ENCODE measurements at regions not wholly inside any gene's neighbourhood (a gene's known extent, or its start where the extent isn't known, plus 50 kb on each side); places are given as distances from the start of the nearest gene placed in this dataset.

GRCh38 chr2:156003780-156004179 lies 328.7 kb downstream of the NR4A2 start:
- H3K27me3 ChIP-seq: no peaks in the 10 kb centered on the region
- no peaks in the 10 kb centered on the region for H3K4me1 ChIP-seq
- TF ChIP-seq, protein P1, sequence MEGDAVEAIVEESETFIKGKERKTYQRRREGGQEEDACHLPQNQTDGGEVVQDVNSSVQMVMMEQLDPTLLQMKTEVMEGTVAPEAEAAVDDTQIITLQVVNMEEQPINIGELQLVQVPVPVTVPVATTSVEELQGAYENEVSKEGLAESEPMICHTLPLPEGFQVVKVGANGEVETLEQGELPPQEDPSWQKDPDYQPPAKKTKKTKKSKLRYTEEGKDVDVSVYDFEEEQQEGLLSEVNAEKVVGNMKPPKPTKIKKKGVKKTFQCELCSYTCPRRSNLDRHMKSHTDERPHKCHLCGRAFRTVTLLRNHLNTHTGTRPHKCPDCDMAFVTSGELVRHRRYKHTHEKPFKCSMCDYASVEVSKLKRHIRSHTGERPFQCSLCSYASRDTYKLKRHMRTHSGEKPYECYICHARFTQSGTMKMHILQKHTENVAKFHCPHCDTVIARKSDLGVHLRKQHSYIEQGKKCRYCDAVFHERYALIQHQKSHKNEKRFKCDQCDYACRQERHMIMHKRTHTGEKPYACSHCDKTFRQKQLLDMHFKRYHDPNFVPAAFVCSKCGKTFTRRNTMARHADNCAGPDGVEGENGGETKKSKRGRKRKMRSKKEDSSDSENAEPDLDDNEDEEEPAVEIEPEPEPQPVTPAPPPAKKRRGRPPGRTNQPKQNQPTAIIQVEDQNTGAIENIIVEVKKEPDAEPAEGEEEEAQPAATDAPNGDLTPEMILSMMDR (IDR thresholded peaks at IDR 0.05): no peak
- H3K9me3 ChIP-seq: no peaks in the 10 kb centered on the region
- no peak overlapping the region for H3K4me3 ChIP-seq
- DNase-seq: no peak
- intact Hi-C loops (cut with DNase I): no loop called here
- no peak overlapping the region for H3K9ac ChIP-seq (ENCODE audit: low read depth in 2 of 2, low read length in 2 of 2)
- no peak overlapping the region for H3K27ac ChIP-seq
- H3K36me3 ChIP-seq: no peaks in the 10 kb centered on the region

DNA sequence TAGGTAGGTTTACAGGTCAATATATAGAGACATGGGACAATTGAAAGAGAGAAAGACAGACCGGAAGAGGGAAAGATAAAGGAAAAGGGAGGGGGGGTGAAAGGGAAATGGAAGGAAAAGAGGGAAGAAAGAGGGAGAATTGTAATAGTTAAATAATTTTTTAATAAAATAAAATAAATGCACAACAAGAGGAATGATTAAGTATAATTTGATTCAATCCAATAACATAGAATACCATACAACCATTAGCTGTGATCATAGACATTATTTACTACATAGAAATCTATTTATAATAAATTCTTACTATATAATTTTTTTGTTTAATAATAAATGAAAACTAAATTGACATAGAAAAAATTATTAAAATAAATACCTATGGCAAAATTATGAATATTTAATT lies 330.7 kb downstream of the NR4A2 start:
- Histone ChIP-seq H3K9me3 (no peaks in the 10 kb centered on the region), H3K27me3 (no peaks in the 10 kb centered on the region), H3K9ac (ENCODE audit: low read depth in 2 of 2, low read length in 2 of 2) (no peak overlapping the region), H3K4me1 (no peaks in the 10 kb centered on the region), H3K36me3 (no peaks in the 10 kb centered on the region), H3K27ac (no peak overlapping the region), H3K4me3 (no peak overlapping the region)
- TF ChIP-seq, protein P1 (IDR thresholded peaks at IDR 0.05): no peak
- intact Hi-C loops (cut with DNase I): no loop called here
- DNase-seq: no peak

GRCh38 chr2:155997538-155997937 lies 335.0 kb downstream of the NR4A2 start:
- no peak overlapping the region for H3K27ac ChIP-seq
- DNase-seq: no peak
- H3K9me3 ChIP-seq: no peaks in the 10 kb centered on the region
- intact Hi-C loops (cut with DNase I): no loop called here
- no peak overlapping the region for H3K4me3 ChIP-seq
- TF ChIP-seq, protein P1 (IDR thresholded peaks at IDR 0.05): no peak
- no peaks in the 10 kb centered on the region for H3K27me3 ChIP-seq
- H3K9ac ChIP-seq (ENCODE audit: low read depth in 2 of 2, low read length in 2 of 2): no peak overlapping the region
- H3K4me1 ChIP-seq: no peaks in the 10 kb centered on the region
- no peaks in the 10 kb centered on the region for H3K36me3 ChIP-seq

GRCh38 chr2:155994315-155994714 lies 338.2 kb downstream of the NR4A2 start:
- H3K4me3 ChIP-seq: no peak overlapping the region
- no peak for DNase-seq
- H3K27me3 ChIP-seq: no peaks in the 10 kb centered on the region
- no peaks in the 10 kb centered on the region for H3K4me1 ChIP-seq
- intact Hi-C loops (cut with DNase I): no loop called here
- no peaks in the 10 kb centered on the region for H3K9me3 ChIP-seq
- TF ChIP-seq, protein P1 (IDR thresholded peaks at IDR 0.05): no peak
- H3K27ac ChIP-seq: no peak overlapping the region
- H3K9ac ChIP-seq (ENCODE audit: low read depth in 2 of 2, low read length in 2 of 2): no peak overlapping the region
- H3K36me3 ChIP-seq: no peaks in the 10 kb centered on the region

GRCh38 chr2:155983845-155984244 lies 348.7 kb downstream of the NR4A2 start:
- no peak for DNase-seq
- no peak overlapping the region for H3K9ac ChIP-seq (ENCODE audit: low read depth in 2 of 2, low read length in 2 of 2)
- H3K4me3 ChIP-seq: no peak overlapping the region
- no peaks in the 10 kb centered on the region for H3K27me3 ChIP-seq
- no peaks in the 10 kb centered on the region for H3K36me3 ChIP-seq
- no peaks in the 10 kb centered on the region for H3K9me3 ChIP-seq
- intact Hi-C loops (cut with DNase I): no loop called here
- H3K4me1 ChIP-seq: no peaks in the 10 kb centered on the region
- TF ChIP-seq, protein P1 (IDR thresholded peaks at IDR 0.05): no peak
- H3K27ac ChIP-seq: no peak overlapping the region

- intact Hi-C loops (cut with DNase I): no loop called here
- H3K4me3 ChIP-seq: no peak overlapping the region
- H3K4me1 ChIP-seq: no peaks in the 10 kb centered on the region
- H3K27ac ChIP-seq: no peak overlapping the region
- DNase-seq: no peak
- H3K36me3 ChIP-seq: no peaks in the 10 kb centered on the region
- H3K9ac ChIP-seq (ENCODE audit: low read depth in 2 of 2, low read length in 2 of 2): no peak overlapping the region
- TF ChIP-seq, protein P1 (IDR thresholded peaks at IDR 0.05): no peak
- H3K27me3 ChIP-seq: no peaks in the 10 kb centered on the region
- no peaks in the 10 kb centered on the region for H3K9me3 ChIP-seq
Observed at GRCh38 chr2:155982135-155982534, 350.4 kb downstream of the NR4A2 start.
